GM23338 (cell line): ENCODE measurements at regions not wholly inside any gene's neighbourhood (a gene's known extent, or its start where the extent isn't known, plus 50 kb on each side); places are given as distances from the start of the nearest gene placed in this dataset.

Experiments
- ATAC-seq: fragments of 200-7000 bp; cut with Tn5 transposase; 3 replicates; pipeline ENCODE4 v1.9.1; 2020
- DNase-seq: peaks from one replicate; pipeline ENCODE4 v3.0.0-alpha.2; 2015; ENCODE audit warnings: low spot score
- H2AFZ ChIP-seq: fragments of 200-600 bp; sonication (generic); 2 replicates; pipeline ENCODE4 v1.8.0; 2016; ENCODE audit warnings: antibody characterized with exemption, mild to moderate bottlenecking, moderate library complexity
- H3F3A ChIP-seq: fragments of 200-600 bp; sonication (generic); replicated peaks from 2 replicates; pipeline ENCODE4 v1.8.0; 2017; ENCODE audit warnings: antibody characterized with exemption, mixed run types, low read depth
- H3K27ac ChIP-seq: fragments of 200-600 bp; sonication (generic); 2 replicates; pipeline ENCODE4 v1.6.1; 2016; ENCODE audit warnings: low read depth
- H3K27me3 ChIP-seq: fragments of 200-600 bp; sonication (generic); 2 replicates; pipeline ENCODE4 v1.8.0; 2016; ENCODE audit warnings: mild to moderate bottlenecking, mixed run types, moderate library complexity; ENCODE audit not compliant: insufficient read depth
- H3K36me3 ChIP-seq: fragments of 200-600 bp; sonication (generic); 2 replicates; pipeline ENCODE4 v1.8.0; 2016; ENCODE audit warnings: mild to moderate bottlenecking; ENCODE audit not compliant: insufficient read depth
- H3K4me1 ChIP-seq: fragments of 200-600 bp; sonication (generic); 2 replicates; pipeline ENCODE4 v1.8.0; 2016; ENCODE audit warnings: mild to moderate bottlenecking, moderate library complexity; ENCODE audit not compliant: insufficient read depth
- H3K4me2 ChIP-seq: fragments of 200-600 bp; sonication (generic); 2 replicates; pipeline ENCODE4 v1.7.1; 2017; ENCODE audit warnings: mixed run types
- H3K4me3 ChIP-seq: fragments of 200-600 bp; sonication (generic); 2 replicates; pipeline ENCODE4 v1.6.1; 2016; ENCODE audit warnings: mixed run types
- H3K79me2 ChIP-seq: fragments of 200-600 bp; sonication (generic); replicated peaks from 2 replicates; pipeline ENCODE4 v1.8.0; 2017; ENCODE audit warnings: mild to moderate bottlenecking; ENCODE audit not compliant: insufficient read depth
- H3K9me2 ChIP-seq: fragments of 200-600 bp; sonication (generic); 2 replicates; pipeline ENCODE4 v1.8.0; 2017; ENCODE audit not compliant: insufficient read depth
- H4K20me1 ChIP-seq: fragments of 200-600 bp; sonication (generic); replicated peaks from 2 replicates; pipeline ENCODE4 v1.8.0; 2017; ENCODE audit warnings: mild to moderate bottlenecking; ENCODE audit not compliant: insufficient read depth
- H3K27ac Mint-ChIP-seq: 2 replicates; pipeline ENCODE4 v1.8.0; 2020; ENCODE audit warnings: inconsistent platforms, mild to moderate bottlenecking, moderate library complexity, mixed read lengths
- H3K27me3 Mint-ChIP-seq: 3 replicates; pipeline ENCODE4 v1.8.0; 2022; ENCODE audit warnings: low read depth, mild to moderate bottlenecking, moderate library complexity, mixed read lengths, inconsistent platforms; ENCODE audit not compliant: insufficient read depth, poor library complexity
- H3K36me3 Mint-ChIP-seq: 3 replicates; pipeline ENCODE4 v1.8.0; 2021; ENCODE audit warnings: low read depth, mild to moderate bottlenecking, inconsistent platforms, moderate library complexity, mixed read lengths
- H3K4me1 Mint-ChIP-seq: 3 replicates; pipeline ENCODE4 v1.8.0; 2020; ENCODE audit warnings: mild to moderate bottlenecking, inconsistent platforms, mixed read lengths
- H3K4me3 Mint-ChIP-seq: 3 replicates; pipeline ENCODE4 v1.8.0; 2021; ENCODE audit warnings: moderate library complexity, mild to moderate bottlenecking, inconsistent platforms, mixed read lengths
- H3K9me3 Mint-ChIP-seq: 3 replicates; pipeline ENCODE4 v1.8.0; 2020; ENCODE audit warnings: moderate library complexity, mild to moderate bottlenecking, inconsistent platforms, mixed read lengths
- EZH2 ChIP-seq: fragments of 200-600 bp; sonication (generic); IDR thresholded peaks from one replicate; pipeline ENCODE4 v1.8.0; 2017; ENCODE audit warnings: antibody characterized with exemption, mild to moderate bottlenecking, low read depth; ENCODE audit not compliant: unreplicated experiment
- EZH2phosphoT487 ChIP-seq: fragments of 200-600 bp; sonication (generic); IDR thresholded peaks from one replicate; pipeline ENCODE4 v1.8.1; 2018; ENCODE audit warnings: antibody characterized with exemption; ENCODE audit not compliant: unreplicated experiment
- JUNB ChIP-seq: IDR thresholded peaks from one replicate; pipeline ENCODE4 v1.6.1; 2016; ENCODE audit warnings: antibody characterized with exemption; ENCODE audit not compliant: unreplicated experiment
- NANOG ChIP-seq: IDR thresholded peaks from 2 replicates; pipeline ENCODE4 v1.6.1; 2016; ENCODE audit warnings: antibody characterized with exemption, borderline replicate concordance
- POLR2AphosphoS5 ChIP-seq: IDR thresholded peaks from 2 replicates; pipeline ENCODE4 v1.6.1; 2016; ENCODE audit warnings: antibody characterized with exemption, low read depth
- STAT1 ChIP-seq: IDR thresholded peaks from one replicate; pipeline ENCODE4 v1.6.1; 2016; ENCODE audit warnings: antibody characterized with exemption; ENCODE audit not compliant: unreplicated experiment
- ZNF331 ChIP-seq: fragments of 250-450 bp; sonication (Bioruptor Pico); IDR thresholded peaks from 2 replicates; pipeline ENCODE4 v1.5.0; 2020; ENCODE audit warnings: low read depth, mild to moderate bottlenecking, moderate library complexity
- ZNF462 ChIP-seq: fragments of 250-450 bp; sonication (Bioruptor Pico); IDR thresholded peaks from 2 replicates; pipeline ENCODE4 v1.5.0; 2020; ENCODE audit warnings: mild to moderate bottlenecking, moderate library complexity
- TF ChIP-seq, protein P1 (sequence below): IDR thresholded peaks from one replicate; pipeline ENCODE4 v1.6.1; 2018; ENCODE audit warnings: antibody characterized with exemption; ENCODE audit not compliant: unreplicated experiment
- TF ChIP-seq, protein P2 (sequence below), 2 experiments: fragments of 200-600 bp in 1 of 2; sonication (generic) in 1 of 2; conservative IDR thresholded peaks; 2 replicates each; pipeline versions ENCODE4 v1.5.1 to v1.6.1; 2016 to 2017; ENCODE audit warnings: antibody characterized with exemption in 2 of 2, low read depth in 2 of 2, mild to moderate bottlenecking in 2 of 2, moderate library complexity in 1 of 2

DNA sequence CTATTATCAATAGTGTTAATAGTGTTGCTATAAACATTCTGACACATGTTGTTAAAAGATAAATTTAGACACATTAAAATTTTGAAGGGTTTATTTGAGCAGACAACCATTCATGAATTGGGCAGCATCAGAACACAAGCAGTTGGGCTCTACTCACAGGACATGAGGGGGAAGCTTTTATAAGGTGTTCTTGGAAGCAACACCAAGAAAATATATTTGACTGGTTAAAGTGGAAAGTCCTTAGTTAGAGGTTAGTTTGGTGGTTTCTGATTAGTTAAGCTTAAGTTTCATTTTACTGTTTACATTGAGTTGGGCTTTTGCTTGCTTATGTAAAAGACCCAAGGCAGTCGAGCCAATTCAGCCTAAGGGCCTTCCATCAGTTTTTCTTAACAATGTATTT, 220.7 kb downstream of the CD47 start (continued):
- TF ChIP-seq, protein P1, sequence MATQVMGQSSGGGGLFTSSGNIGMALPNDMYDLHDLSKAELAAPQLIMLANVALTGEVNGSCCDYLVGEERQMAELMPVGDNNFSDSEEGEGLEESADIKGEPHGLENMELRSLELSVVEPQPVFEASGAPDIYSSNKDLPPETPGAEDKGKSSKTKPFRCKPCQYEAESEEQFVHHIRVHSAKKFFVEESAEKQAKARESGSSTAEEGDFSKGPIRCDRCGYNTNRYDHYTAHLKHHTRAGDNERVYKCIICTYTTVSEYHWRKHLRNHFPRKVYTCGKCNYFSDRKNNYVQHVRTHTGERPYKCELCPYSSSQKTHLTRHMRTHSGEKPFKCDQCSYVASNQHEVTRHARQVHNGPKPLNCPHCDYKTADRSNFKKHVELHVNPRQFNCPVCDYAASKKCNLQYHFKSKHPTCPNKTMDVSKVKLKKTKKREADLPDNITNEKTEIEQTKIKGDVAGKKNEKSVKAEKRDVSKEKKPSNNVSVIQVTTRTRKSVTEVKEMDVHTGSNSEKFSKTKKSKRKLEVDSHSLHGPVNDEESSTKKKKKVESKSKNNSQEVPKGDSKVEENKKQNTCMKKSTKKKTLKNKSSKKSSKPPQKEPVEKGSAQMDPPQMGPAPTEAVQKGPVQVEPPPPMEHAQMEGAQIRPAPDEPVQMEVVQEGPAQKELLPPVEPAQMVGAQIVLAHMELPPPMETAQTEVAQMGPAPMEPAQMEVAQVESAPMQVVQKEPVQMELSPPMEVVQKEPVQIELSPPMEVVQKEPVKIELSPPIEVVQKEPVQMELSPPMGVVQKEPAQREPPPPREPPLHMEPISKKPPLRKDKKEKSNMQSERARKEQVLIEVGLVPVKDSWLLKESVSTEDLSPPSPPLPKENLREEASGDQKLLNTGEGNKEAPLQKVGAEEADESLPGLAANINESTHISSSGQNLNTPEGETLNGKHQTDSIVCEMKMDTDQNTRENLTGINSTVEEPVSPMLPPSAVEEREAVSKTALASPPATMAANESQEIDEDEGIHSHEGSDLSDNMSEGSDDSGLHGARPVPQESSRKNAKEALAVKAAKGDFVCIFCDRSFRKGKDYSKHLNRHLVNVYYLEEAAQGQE, result no peak

DNA sequence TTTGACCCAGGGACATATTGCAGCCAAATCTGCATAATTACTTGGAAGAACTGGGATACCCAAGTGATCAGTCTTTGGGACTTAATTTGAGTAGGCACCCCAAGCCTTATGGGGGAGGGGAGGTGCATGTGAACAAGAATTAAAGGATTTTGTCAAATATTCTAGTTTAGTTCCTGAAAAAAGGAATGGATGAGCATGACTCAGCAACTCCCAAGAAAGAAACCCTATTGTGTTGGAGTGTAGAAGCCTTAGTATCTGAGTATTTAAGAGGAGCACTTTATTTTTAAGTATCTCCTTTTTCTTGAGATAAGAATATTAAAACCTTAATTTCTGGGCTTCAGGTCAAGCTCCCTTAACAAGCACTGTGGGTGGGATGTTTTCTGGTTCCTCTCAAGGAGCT, 222.4 kb downstream of the CD47 start:
- H3K27ac ChIP-seq, result no peak overlapping the region
- no peak for TF ChIP-seq JUNB
- TF ChIP-seq EZH2, result no peak
- TF ChIP-seq EZH2phosphoT487, result no peak
- TF ChIP-seq POLR2AphosphoS5, result no peak
- no peak for TF ChIP-seq ZNF462 (CRISPR knock-in tag)
- TF ChIP-seq, protein P2, sequence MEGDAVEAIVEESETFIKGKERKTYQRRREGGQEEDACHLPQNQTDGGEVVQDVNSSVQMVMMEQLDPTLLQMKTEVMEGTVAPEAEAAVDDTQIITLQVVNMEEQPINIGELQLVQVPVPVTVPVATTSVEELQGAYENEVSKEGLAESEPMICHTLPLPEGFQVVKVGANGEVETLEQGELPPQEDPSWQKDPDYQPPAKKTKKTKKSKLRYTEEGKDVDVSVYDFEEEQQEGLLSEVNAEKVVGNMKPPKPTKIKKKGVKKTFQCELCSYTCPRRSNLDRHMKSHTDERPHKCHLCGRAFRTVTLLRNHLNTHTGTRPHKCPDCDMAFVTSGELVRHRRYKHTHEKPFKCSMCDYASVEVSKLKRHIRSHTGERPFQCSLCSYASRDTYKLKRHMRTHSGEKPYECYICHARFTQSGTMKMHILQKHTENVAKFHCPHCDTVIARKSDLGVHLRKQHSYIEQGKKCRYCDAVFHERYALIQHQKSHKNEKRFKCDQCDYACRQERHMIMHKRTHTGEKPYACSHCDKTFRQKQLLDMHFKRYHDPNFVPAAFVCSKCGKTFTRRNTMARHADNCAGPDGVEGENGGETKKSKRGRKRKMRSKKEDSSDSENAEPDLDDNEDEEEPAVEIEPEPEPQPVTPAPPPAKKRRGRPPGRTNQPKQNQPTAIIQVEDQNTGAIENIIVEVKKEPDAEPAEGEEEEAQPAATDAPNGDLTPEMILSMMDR (conservative IDR thresholded peaks at IDR 0.05; ENCODE audit: low read depth in 2 of 2), result no peak
- no peak for TF ChIP-seq STAT1
- no peak for TF ChIP-seq ZNF331 (CRISPR knock-in tag)
- TF ChIP-seq, protein P1, result no peak
- TF ChIP-seq NANOG, result no peak

More for the DNA sequence above, 222.4 kb downstream of the CD47 start:
- Histone ChIP-seq H3K4me2 (no peak overlapping the region), H3K4me1 (no peaks in the 10 kb centered on the region), H3K27me3 (no peaks in the 10 kb centered on the region), H3K36me3 (no peaks in the 10 kb centered on the region), H4K20me1 (no peaks in the 10 kb centered on the region), H3F3A (no peaks in the 10 kb centered on the region), H3K4me3 (no peak overlapping the region), H2AFZ (peak overlapping the region; percentile 56; the same call in 1 of the 2 replicates), H3K9me2 (peaks cover 5% of the 10 kb centered on the region; the same call in 1 of the 2 replicates), H3K79me2 (no peaks in the 10 kb centered on the region)
- H3K4me1 Mint-ChIP-seq, result no peaks in the 10 kb centered on the region
- H3K27me3 Mint-ChIP-seq, result no peaks in the 10 kb centered on the region
- no peak overlapping the region for H3K27ac Mint-ChIP-seq
- no peak overlapping the region for H3K4me3 Mint-ChIP-seq
- DNase-seq, result no peak
- ATAC-seq, result no peak
- H3K36me3 Mint-ChIP-seq, result no peaks in the 10 kb centered on the region
- H3K9me3 Mint-ChIP-seq, result no peaks in the 10 kb centered on the region
